SK-N-SH treated with all-trans-retinoic acid at 6 μM for 48 hours (cell line): ENCODE measurements at regions not wholly inside any gene's neighbourhood (a gene's known extent, or its start where the extent isn't known, plus 50 kb on each side); places are given as distances from the start of the nearest gene placed in this dataset.

Experiments
- CREB5 ChIP-seq: fragments of 250-450 bp; sonication (Bioruptor Pico); IDR thresholded peaks from 2 replicates; pipeline ENCODE4 v1.5.1; 2020; ENCODE audit warnings: low read depth, mild to moderate bottlenecking, moderate library complexity
- SNAI2 ChIP-seq: fragments of 250-450 bp; sonication (Bioruptor Pico); IDR thresholded peaks from 2 replicates; pipeline ENCODE4 v1.5.0; 2020; ENCODE audit warnings: mild to moderate bottlenecking, moderate library complexity
- ZFP30 ChIP-seq: fragments of 450-650 bp; formaldehyde crosslinking; IDR thresholded peaks from 2 replicates; pipeline ENCODE4 v1.5.0; 2022; ENCODE audit warnings: mild to moderate bottlenecking, moderate library complexity
- ZNF70 ChIP-seq: fragments of 450-650 bp; formaldehyde crosslinking; IDR thresholded peaks from 2 replicates; pipeline ENCODE4 v1.5.0; 2020; ENCODE audit warnings: mild to moderate bottlenecking, moderate library complexity

- TF ChIP-seq CREB5 (CRISPR knock-in tag), result no peak
- TF ChIP-seq ZFP30, result no peak
- TF ChIP-seq SNAI2, result no peak
- no peak for TF ChIP-seq ZNF70 (CRISPR knock-in tag)
Measured at GRCh38 chr6:132892929-132893771, 78.8 kb downstream of the RPS12 start.
